Kidney (tissue), 13 donors: ENCODE measurements at regions not wholly inside any gene's neighbourhood (a gene's known extent, or its start where the extent isn't known, plus 50 kb on each side); places are given as distances from the start of the nearest gene placed in this dataset.

Source experiments
- DNase-seq, 5 donors: peaks; one replicate each; pipeline ENCODE4 v3.0.0-alpha.2; 2013 to 2020
- FAIRE-seq: peaks from 2 replicates; lab custom pipeline; 2012; peaks lifted over from hg19 to GRCh38; lab: Jason Lieb, UNC
- H3K27ac ChIP-seq, 2 donors: one replicate each; pipeline ENCODE4 v1.7.0; 2013; ENCODE audit warnings: low read depth in 2 of 2, low read length in 2 of 2, inconsistent platforms in 1 of 2
- H3K27me3 ChIP-seq: one replicate; pipeline ENCODE4 v1.7.1; 2013; ENCODE audit warnings: low read length, inconsistent platforms; ENCODE audit not compliant: control insufficient read depth, insufficient read depth
- H3K36me3 ChIP-seq, 3 donors: one replicate each; pipeline versions ENCODE4 v1.7.0 to v1.7.1; 2013; ENCODE audit warnings: low read length in 3 of 3, control low read depth in 1 of 3, inconsistent platforms in 1 of 3; ENCODE audit not compliant: insufficient read depth in 3 of 3, control insufficient read depth in 2 of 3
- H3K4me1 ChIP-seq, 3 donors: one replicate each; pipeline versions ENCODE4 v1.7.0 to v1.7.1; 2013; ENCODE audit warnings: low read length in 3 of 3, inconsistent platforms in 1 of 3, low read depth in 1 of 3; ENCODE audit not compliant: control insufficient read depth in 2 of 3, insufficient read depth in 2 of 3
- H3K4me3 ChIP-seq, 3 donors: one replicate each; pipeline versions ENCODE4 v1.7.0 to v1.8.1; 2013; ENCODE audit warnings: low read length in 3 of 3, control low read depth in 1 of 3, inconsistent platforms in 1 of 3
- H3K9ac ChIP-seq, 3 donors: one replicate each; pipeline versions ENCODE4 v1.7.0 to v1.7.1; 2013; ENCODE audit warnings: low read length in 3 of 3, control low read depth in 1 of 3, inconsistent platforms in 1 of 3
- H3K9me3 ChIP-seq, 3 donors: one replicate each; pipeline versions ENCODE4 v1.7.0 to v1.7.1; 2013; ENCODE audit warnings: low read length in 3 of 3, control low read depth in 1 of 3, inconsistent platforms in 1 of 3; ENCODE audit not compliant: control insufficient read depth in 2 of 3, insufficient read depth in 1 of 3
- CTCF ChIP-seq: IDR thresholded peaks from 3 replicates; pipeline ENCODE4 v1.5.1; 2012; ENCODE audit warnings: mild to moderate bottlenecking, moderate library complexity, borderline replicate concordance; ENCODE audit not compliant: insufficient read depth; ENCODE audit errors: extremely low read depth
- intact Hi-C: fragments of 100-400 bp; cut with DNase I; formaldehyde crosslinking; loops from one replicate; pipeline ENCODE4 v1.11.1; 2022
- donor health status: control.
- donor health status: control.
- donor health status: control.
- donor health status: control.
- donor health status: control.
- donor health status: DM: yes; HTN: yes; CAD: no.
- donor health status: Normal renal cell carcinoma (clear cell type).

- no peak for DNase-seq
- Histone ChIP-seq H3K4me3 (no peak overlapping the region), H3K27ac (no peak overlapping the region), H3K4me1 (no peaks in the 10 kb centered on the region), H3K27me3 (no peaks in the 10 kb centered on the region), H3K9me3 (no peaks in the 10 kb centered on the region), H3K9ac (no peak overlapping the region), H3K36me3 (no peaks in the 10 kb centered on the region)
- TF ChIP-seq CTCF, result no peak
- no peak for FAIRE-seq
- intact Hi-C loops, result no loop called here
Measured at GRCh38 chr1:96964761-96965160, 243.2 kb downstream of the PTBP2 start.

GRCh38 chr1:96966536-96967138 lies 245.1 kb downstream of the PTBP2 start:
- intact Hi-C loops, result no loop called here
- no peak overlapping the region for H3K9ac ChIP-seq
- no peaks in the 10 kb centered on the region for H3K36me3 ChIP-seq
- no peaks in the 10 kb centered on the region for H3K4me1 ChIP-seq
- FAIRE-seq, result peak; percentile 64
- no peak overlapping the region for H3K4me3 ChIP-seq
- peak; percentile 91 for TF ChIP-seq CTCF
- no peak overlapping the region for H3K27ac ChIP-seq
- H3K27me3 ChIP-seq, result no peaks in the 10 kb centered on the region
- H3K9me3 ChIP-seq, result no peaks in the 10 kb centered on the region
- peak; percentile 68 to 81 (median 72) for DNase-seq

- Histone ChIP-seq H3K4me1 (no peaks in the 10 kb centered on the region), H3K4me3 (no peak overlapping the region), H3K27me3 (no peaks in the 10 kb centered on the region), H3K9me3 (no peaks in the 10 kb centered on the region), H3K36me3 (no peaks in the 10 kb centered on the region), H3K27ac (no peak overlapping the region), H3K9ac (no peak overlapping the region)
- TF ChIP-seq CTCF, result no peak
- FAIRE-seq, result no peak
- DNase-seq, result no peak
- intact Hi-C loops, result no loop called here
Measured at GRCh38 chr1:96967311-96967710, 245.7 kb downstream of the PTBP2 start.

- Histone ChIP-seq H3K36me3 (no peaks in the 10 kb centered on the region), H3K4me3 (no peak overlapping the region), H3K27ac (no peak overlapping the region), H3K9me3 (no peaks in the 10 kb centered on the region), H3K4me1 (no peaks in the 10 kb centered on the region), H3K27me3 (no peaks in the 10 kb centered on the region), H3K9ac (no peak overlapping the region)
- FAIRE-seq, result no peak
- no peak for TF ChIP-seq CTCF
- peak in 1 of 5 donors; percentile 28 for DNase-seq
- intact Hi-C loops, result no loop called here
Measured at GRCh38 chr1:96968541-96968940, 247.0 kb downstream of the PTBP2 start.
